ENCODE measurements at regions not wholly inside any gene's neighbourhood (a gene's known extent, or its start where the extent isn't known, plus 50 kb on each side); places are given as distances from the start of the nearest gene placed in this dataset.

DNA sequence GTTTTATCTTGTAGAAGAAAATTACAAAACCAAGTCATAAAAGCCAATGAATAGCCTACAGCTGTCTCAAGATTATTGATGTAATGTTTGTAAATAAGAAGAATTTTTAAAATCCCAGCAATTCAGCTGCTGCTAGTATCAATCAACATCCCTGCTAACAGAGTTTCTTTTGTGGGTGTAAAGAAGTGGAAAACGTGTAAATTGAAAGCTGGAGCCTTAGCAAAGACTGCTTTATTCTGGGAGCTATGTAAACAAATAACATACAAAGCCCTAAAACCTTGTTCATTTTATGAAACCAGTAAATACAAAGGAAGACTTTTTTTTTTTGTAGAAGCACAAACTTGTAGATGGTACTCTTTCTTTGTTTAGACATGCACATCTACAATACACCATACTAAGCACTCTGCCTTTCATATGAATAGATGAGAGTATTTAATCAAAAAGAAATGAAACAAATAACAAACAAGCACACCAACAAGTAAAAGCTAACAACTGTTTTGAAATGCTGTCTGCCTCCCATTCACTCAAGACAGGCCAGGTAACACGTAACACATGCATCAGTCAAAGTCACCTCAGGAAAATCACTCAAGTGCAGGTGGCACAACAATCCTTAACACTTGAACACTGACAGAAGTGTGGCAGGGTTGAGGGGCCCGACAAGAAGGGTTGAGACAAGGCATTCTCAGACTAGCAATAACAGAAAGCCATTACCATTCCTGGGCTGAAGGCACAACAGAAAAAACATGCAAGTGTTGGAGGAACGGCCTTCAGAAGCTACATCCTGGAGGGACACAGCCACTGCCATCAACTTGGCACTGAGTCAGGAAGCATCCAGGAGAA is 1364.0 kb upstream of the SEL1L start:
- TF ChIP-seq POLR2A (IDR thresholded peaks at IDR 0.05; ENCODE audit: low read length), result no peak
- no peak for TF ChIP-seq GATA1 (IDR thresholded peaks at IDR 0.05; ENCODE audit: low read depth, low read length)

Data from erythroblast (primary cell).